GM18873 (cell line): ENCODE measurements at regions not wholly inside any gene's neighbourhood (a gene's known extent, or its start where the extent isn't known, plus 50 kb on each side); places are given as distances from the start of the nearest gene placed in this dataset.

ENCODE experiments used
- ATAC-seq: cut with Tn5 transposase; IDR thresholded peaks from one replicate; pipeline ENCODE4 v1.9.1; 2021; ENCODE audit warnings: mild to moderate bottlenecking, moderate library complexity, moderate number of reproducible peaks; ENCODE audit not compliant: unreplicated experiment, low FRiP score

- no peak for ATAC-seq
These were observed 428.3 kb upstream of the CDH6 start for GRCh38 chr5:30765227-30765626.

- no peak for ATAC-seq
These were observed 428.8 kb upstream of the CDH6 start for GRCh38 chr5:30764704-30765103.

- ATAC-seq = no peak
These were observed 433.8 kb upstream of the CDH6 start for GRCh38 chr5:30759731-30760130.

- ATAC-seq = no peak
These were observed 441.5 kb upstream of the CDH6 start for GRCh38 chr5:30752015-30752414.

- no peak for ATAC-seq
These were observed 443.5 kb upstream of the CDH6 start for GRCh38 chr5:30749971-30750370.

- no peak for ATAC-seq
These were observed 446.1 kb upstream of the CDH6 start for GRCh38 chr5:30747412-30747811.

GRCh38 chr5:30736669-30737068, 456.8 kb upstream of the CDH6 start:
- no peak for ATAC-seq

GRCh38 chr5:30734118-30734517, 459.4 kb upstream of the CDH6 start:
- no peak for ATAC-seq

- no peak for ATAC-seq
These were observed 468.4 kb upstream of the CDH6 start for GRCh38 chr5:30725073-30725472.

GRCh38 chr5:30698217-30698616, 495.3 kb upstream of the CDH6 start:
- ATAC-seq = no peak

- no peak for ATAC-seq
These were observed 500.2 kb upstream of the CDH6 start for GRCh38 chr5:30693326-30693725.

GRCh38 chr5:30690931-30691330, 502.6 kb upstream of the CDH6 start:
- no peak for ATAC-seq

- ATAC-seq = no peak
These were observed 506.0 kb upstream of the CDH6 start for GRCh38 chr5:30687461-30687860.

GRCh38 chr5:30686530-30686929, 507.0 kb upstream of the CDH6 start:
- ATAC-seq = no peak

- ATAC-seq = no peak
These were observed 517.2 kb upstream of the CDH6 start for GRCh38 chr5:30676223-30676840.

GRCh38 chr5:30667293-30667692, 526.2 kb upstream of the CDH6 start:
- ATAC-seq = no peak

- ATAC-seq = no peak
These were observed 530.0 kb upstream of the CDH6 start for GRCh38 chr5:30663536-30663935.

GRCh38 chr5:30662373-30662772, 531.1 kb upstream of the CDH6 start:
- ATAC-seq = no peak

GRCh38 chr5:30661730-30662129, 531.8 kb upstream of the CDH6 start:
- ATAC-seq = no peak

GRCh38 chr5:30659417-30659816, 534.1 kb upstream of the CDH6 start:
- ATAC-seq = no peak

- ATAC-seq = no peak
These were observed 543.2 kb upstream of the CDH6 start for GRCh38 chr5:30650311-30650710.

- no peak for ATAC-seq
These were observed 554.6 kb upstream of the CDH6 start for GRCh38 chr5:30638899-30639298.

GRCh38 chr5:30627945-30628344, 565.5 kb upstream of the CDH6 start:
- no peak for ATAC-seq
